MCF 10A (cell line): ENCODE measurements at regions not wholly inside any gene's neighbourhood (a gene's known extent, or its start where the extent isn't known, plus 50 kb on each side); places are given as distances from the start of the nearest gene placed in this dataset.

ENCODE experiments used
- BruUV-seq: library from RNA; stranded (reverse); fragments of 400-500 nt; replicated peaks from 2 replicates; lab custom pipeline; 2021; lab: Mats Ljungman, UMichigan
- CTCF ChIA-PET: fragments of 300-600 bp; sonication (Branson Sonifier 250); formaldehyde crosslinking; extraction: SDS; loops from one replicate; lab custom pipeline; 2021; ENCODE audit warnings: antibody characterized with exemption, inconsistent platforms; lab: Yijun Ruan, JAX
- POLR2A ChIA-PET: fragments of 300-600, 350-650 bp; sonication (Branson Sonifier 250); formaldehyde crosslinking; extraction: SDS; loops from one replicate; lab custom pipeline; 2020; ENCODE audit warnings: antibody characterized with exemption, inconsistent platforms; lab: Yijun Ruan, JAX
- DNase-seq: peaks from one replicate; pipeline ENCODE4 v3.0.0-alpha.2; 2018; ENCODE audit not compliant: unreplicated experiment
- H3K27ac Mint-ChIP-seq: one replicate; pipeline ENCODE4 v1.8.0; 2022; ENCODE audit warnings: mild to moderate bottlenecking, low read depth, mixed read lengths; ENCODE audit not compliant: unreplicated experiment
- H3K27me3 Mint-ChIP-seq: one replicate; pipeline ENCODE4 v1.8.0; 2022; ENCODE audit warnings: mixed read lengths; ENCODE audit not compliant: insufficient read depth, unreplicated experiment
- H3K36me3 Mint-ChIP-seq: one replicate; pipeline ENCODE4 v1.8.0; 2022; ENCODE audit warnings: mild to moderate bottlenecking, moderate library complexity, mixed read lengths; ENCODE audit not compliant: insufficient read depth, unreplicated experiment
- H3K4me1 Mint-ChIP-seq: one replicate; pipeline ENCODE4 v1.8.0; 2022; ENCODE audit warnings: mixed read lengths; ENCODE audit not compliant: insufficient read depth, unreplicated experiment
- H3K4me3 Mint-ChIP-seq: one replicate; pipeline ENCODE4 v1.8.0; 2022; ENCODE audit warnings: mild to moderate bottlenecking, moderate library complexity, mixed read lengths; ENCODE audit not compliant: unreplicated experiment
- H3K9me3 Mint-ChIP-seq: one replicate; pipeline ENCODE4 v1.8.0; 2022; ENCODE audit warnings: mixed read lengths; ENCODE audit not compliant: unreplicated experiment
- intact Hi-C: fragments of 100-400 bp; cut with micrococcal nuclease; formaldehyde crosslinking; loops from 2 replicates; pipeline ENCODE4 v1.14.1; 2022
- TF ChIP-seq, protein P1 (sequence below): fragments of 200-600 bp; IDR thresholded peaks from one replicate; pipeline ENCODE4 v1.8.0; 2022; ENCODE audit warnings: antibody characterized with exemption, mild to moderate bottlenecking; ENCODE audit not compliant: unreplicated experiment

DNA sequence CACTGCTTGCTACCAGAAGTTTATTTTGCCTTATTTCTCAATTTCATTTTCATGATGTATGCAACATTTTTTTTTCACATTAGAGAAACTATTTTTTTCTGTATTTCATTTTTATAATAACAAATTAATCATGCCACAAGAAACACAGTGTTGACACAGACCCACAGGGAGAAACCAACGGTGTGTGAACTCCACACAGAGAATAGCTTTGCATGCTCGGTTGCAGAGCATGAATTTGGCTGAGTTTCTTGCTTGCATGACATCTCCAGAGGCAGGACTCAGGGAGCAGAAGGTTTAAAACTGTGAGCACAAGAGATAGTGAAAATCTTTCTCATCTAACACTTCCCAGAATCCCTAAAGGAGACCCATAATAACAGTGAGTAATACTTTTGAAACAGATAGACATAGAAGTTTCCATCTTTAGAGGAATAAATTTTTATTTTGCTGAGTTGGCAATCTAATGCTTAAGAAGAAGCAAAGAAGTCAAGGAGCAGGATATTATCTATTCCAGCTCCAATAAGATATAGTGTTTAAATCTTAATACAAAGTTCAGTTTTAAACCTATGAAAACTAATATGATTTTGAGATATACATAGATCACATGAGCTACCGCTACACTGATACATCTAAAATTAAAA is 890.9 kb downstream of the MRPL39 start:
- Mint-ChIP-seq H3K36me3 (no peaks in the 10 kb centered on the region), H3K4me1 (peaks cover 8% of the 10 kb centered on the region), H3K27ac (no peak overlapping the region), H3K4me3 (no peak overlapping the region), H3K9me3 (no peaks in the 10 kb centered on the region), H3K27me3 (no peaks in the 10 kb centered on the region)
- intact Hi-C loops: no loop called here
- peak; percentile 11 for DNase-seq
- TF ChIP-seq, protein P1, sequence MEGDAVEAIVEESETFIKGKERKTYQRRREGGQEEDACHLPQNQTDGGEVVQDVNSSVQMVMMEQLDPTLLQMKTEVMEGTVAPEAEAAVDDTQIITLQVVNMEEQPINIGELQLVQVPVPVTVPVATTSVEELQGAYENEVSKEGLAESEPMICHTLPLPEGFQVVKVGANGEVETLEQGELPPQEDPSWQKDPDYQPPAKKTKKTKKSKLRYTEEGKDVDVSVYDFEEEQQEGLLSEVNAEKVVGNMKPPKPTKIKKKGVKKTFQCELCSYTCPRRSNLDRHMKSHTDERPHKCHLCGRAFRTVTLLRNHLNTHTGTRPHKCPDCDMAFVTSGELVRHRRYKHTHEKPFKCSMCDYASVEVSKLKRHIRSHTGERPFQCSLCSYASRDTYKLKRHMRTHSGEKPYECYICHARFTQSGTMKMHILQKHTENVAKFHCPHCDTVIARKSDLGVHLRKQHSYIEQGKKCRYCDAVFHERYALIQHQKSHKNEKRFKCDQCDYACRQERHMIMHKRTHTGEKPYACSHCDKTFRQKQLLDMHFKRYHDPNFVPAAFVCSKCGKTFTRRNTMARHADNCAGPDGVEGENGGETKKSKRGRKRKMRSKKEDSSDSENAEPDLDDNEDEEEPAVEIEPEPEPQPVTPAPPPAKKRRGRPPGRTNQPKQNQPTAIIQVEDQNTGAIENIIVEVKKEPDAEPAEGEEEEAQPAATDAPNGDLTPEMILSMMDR: no peak
- ChIA-PET CTCF (interaction anchor here (0.6 to 0.7 kb wide), 2 partner anchors 805 to 1059 kb away, joined by 3 read pairs; no protein-coding TSS in a partner anchor), POLR2A (no interaction called here)
- BruUV-seq: no TSS peak

- Mint-ChIP-seq H3K4me3 (no peak overlapping the region), H3K9me3 (no peaks in the 10 kb centered on the region), H3K27me3 (no peaks in the 10 kb centered on the region), H3K27ac (no peak overlapping the region), H3K4me1 (peaks cover 8% of the 10 kb centered on the region), H3K36me3 (no peaks in the 10 kb centered on the region)
- intact Hi-C loops: no loop called here
- ChIA-PET POLR2A (no interaction called here), CTCF (no interaction called here)
- no TSS peak for BruUV-seq
- DNase-seq: no peak
- TF ChIP-seq, protein P1: no peak
Measured at GRCh38 chr21:24714646-24715200, 892.6 kb downstream of the MRPL39 start.

- Mint-ChIP-seq H3K27ac (no peak overlapping the region), H3K4me3 (no peak overlapping the region), H3K36me3 (no peaks in the 10 kb centered on the region), H3K4me1 (no peaks in the 10 kb centered on the region), H3K9me3 (no peaks in the 10 kb centered on the region), H3K27me3 (no peaks in the 10 kb centered on the region)
- CTCF ChIA-PET: no interaction called here
- POLR2A ChIA-PET: interaction anchor here (0.6 kb wide), 1 partner anchor 158 kb away, joined by 3 read pairs; no protein-coding TSS in a partner anchor
- TF ChIP-seq, protein P1: no peak
- BruUV-seq: no TSS peak
- intact Hi-C loops: no loop called here
- DNase-seq: no peak
Measured at GRCh38 chr21:24705201-24705600, 902.1 kb downstream of the MRPL39 start.

DNA sequence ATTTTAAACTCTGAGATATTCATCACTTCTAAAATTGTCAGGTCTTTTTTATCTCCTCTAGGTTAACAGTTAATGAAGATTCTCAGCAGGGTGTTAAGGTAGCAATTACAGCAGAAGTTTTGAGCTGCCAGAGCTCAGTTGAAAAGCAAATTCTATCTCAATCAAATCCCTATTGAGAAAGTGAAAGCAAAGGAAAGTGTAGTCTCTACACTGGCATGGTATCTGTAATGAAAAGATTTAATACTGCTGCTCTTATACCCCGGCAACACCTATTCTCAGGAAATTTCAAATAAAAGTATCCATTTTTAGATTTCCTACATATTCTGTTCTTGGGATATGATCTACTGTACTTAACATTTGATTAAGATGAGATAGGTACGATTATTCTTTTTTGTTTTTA is 913.5 kb downstream of the MRPL39 start:
- peak overlapping the region; percentile 32 for H3K27ac Mint-ChIP-seq
- TF ChIP-seq, protein P1: no peak
- ChIA-PET CTCF (interaction anchor here (0.7 to 0.8 kb wide), 2 partner anchors 303 to 800 kb away, joined by 3 read pairs; no protein-coding TSS in a partner anchor), POLR2A (interaction anchor here (0.6 to 1.0 kb wide), 3 partner anchors 20 to 622 kb away, joined by 3 to 4 read pairs (median 3); no protein-coding TSS in a partner anchor)
- H3K36me3 Mint-ChIP-seq: no peaks in the 10 kb centered on the region
- H3K27me3 Mint-ChIP-seq: no peaks in the 10 kb centered on the region
- H3K4me3 Mint-ChIP-seq: peak overlapping the region; percentile 69
- no TSS peak for BruUV-seq
- peaks cover 5% of the 10 kb centered on the region for H3K4me1 Mint-ChIP-seq
- H3K9me3 Mint-ChIP-seq: no peaks in the 10 kb centered on the region
- intact Hi-C loops: no loop called here
- DNase-seq: peak; percentile 40
